GM18505 (cell line): ENCODE measurements at regions not wholly inside any gene's neighbourhood (a gene's known extent, or its start where the extent isn't known, plus 50 kb on each side); places are given as distances from the start of the nearest gene placed in this dataset.
"Not testable (repeated sequence)": the region's sequence is repeated elsewhere in the genome, so short reads cannot be mapped to it uniquely, and the experiment has no call there.

Experiments
- ATAC-seq: cut with Tn5 transposase; IDR thresholded peaks from one replicate; pipeline ENCODE4 v1.9.1; 2021; ENCODE audit not compliant: unreplicated experiment
- POLR2A ChIP-seq: IDR thresholded peaks from 4 replicates; pipeline ENCODE4 v1.6.1; 2011; ENCODE audit warnings: borderline replicate concordance; ENCODE audit not compliant: insufficient read depth, insufficient read length; ENCODE audit errors: extremely low read depth

GRCh38 chr11:16596231-16596630 is 142.2 kb upstream of the C11orf58 start:
- ATAC-seq: no peak
- TF ChIP-seq POLR2A: no peak

GRCh38 chr11:16591157-16591556 is 147.3 kb upstream of the C11orf58 start:
- no peak for ATAC-seq
- no peak for TF ChIP-seq POLR2A

- ATAC-seq: no peak
- no peak for TF ChIP-seq POLR2A
These were observed 150.8 kb upstream of the C11orf58 start for GRCh38 chr11:16587670-16588069.

- ATAC-seq: no peak
These were observed 153.9 kb upstream of the C11orf58 start for GRCh38 chr11:16584569-16584968.

GRCh38 chr11:16581078-16581477 is 157.4 kb upstream of the C11orf58 start:
- ATAC-seq: not testable (repeated sequence)

More at GRCh38 chr11:16584569-16584968, 153.9 kb upstream of the C11orf58 start:
- no peak for TF ChIP-seq POLR2A

GRCh38 chr11:16577490-16577889 is 161.0 kb upstream of the C11orf58 start:
- TF ChIP-seq POLR2A: no peak
- ATAC-seq: no peak

GRCh38 chr11:16574889-16575288 is 163.6 kb upstream of the C11orf58 start:
- not testable (repeated sequence) for ATAC-seq

- TF ChIP-seq POLR2A: no peak
- ATAC-seq: no peak
These were observed 165.5 kb upstream of the C11orf58 start for GRCh38 chr11:16572945-16573344.

- no peak for ATAC-seq
- TF ChIP-seq POLR2A: no peak
These were observed 177.3 kb upstream of the C11orf58 start for GRCh38 chr11:16561150-16561549.

GRCh38 chr11:16558494-16558893 is 180.0 kb upstream of the C11orf58 start:
- no peak for ATAC-seq

GRCh38 chr11:16555956-16556355 is 182.5 kb upstream of the C11orf58 start:
- no peak for TF ChIP-seq POLR2A
- no peak for ATAC-seq

More at GRCh38 chr11:16558494-16558893, 180.0 kb upstream of the C11orf58 start:
- no peak for TF ChIP-seq POLR2A

- no peak for ATAC-seq
- TF ChIP-seq POLR2A: no peak
These were observed 184.1 kb upstream of the C11orf58 start for GRCh38 chr11:16554361-16554760.

GRCh38 chr11:16547879-16548278 is 190.6 kb upstream of the C11orf58 start:
- ATAC-seq: no peak
- TF ChIP-seq POLR2A: no peak

GRCh38 chr11:16543642-16544041 is 187.3 kb upstream of the SOX6 start:
- no peak for TF ChIP-seq POLR2A
- ATAC-seq: no peak

GRCh38 chr11:16542353-16542752 is 186.0 kb upstream of the SOX6 start:
- ATAC-seq: no peak
- no peak for TF ChIP-seq POLR2A

- no peak for ATAC-seq
These were observed 180.2 kb upstream of the SOX6 start for GRCh38 chr11:16536513-16536912.

GRCh38 chr11:16528639-16529038 is 172.3 kb upstream of the SOX6 start:
- ATAC-seq: no peak
- no peak for TF ChIP-seq POLR2A

More at GRCh38 chr11:16536513-16536912, 180.2 kb upstream of the SOX6 start:
- TF ChIP-seq POLR2A: no peak
